ENCODE measurements at regions not wholly inside any gene's neighbourhood (a gene's known extent, or its start where the extent isn't known, plus 50 kb on each side); places are given as distances from the start of the nearest gene placed in this dataset.

GRCh38 chr18:60663060-60663989 is 290.8 kb upstream of the MC4R start:
- Mint-ChIP-seq H3K4me1 (no peaks in the 10 kb centered on the region), H3K27me3 (ENCODE audit: low read depth) (no peaks in the 10 kb centered on the region), H3K27ac (no peak overlapping the region)

GRCh38 chr18:60664736-60665135 is 292.2 kb upstream of the MC4R start:
- Mint-ChIP-seq H3K4me3 (no peak overlapping the region), H3K36me3 (ENCODE audit: low read depth) (no peaks in the 10 kb centered on the region), H3K27me3 (ENCODE audit: low read depth) (no peaks in the 10 kb centered on the region), H3K27ac (no peak overlapping the region), H3K4me1 (no peaks in the 10 kb centered on the region), H3K9me3 (no peaks in the 10 kb centered on the region)
- TF ChIP-seq CTCF (IDR thresholded peaks at IDR 0.05; ENCODE audit: unreplicated experiment in 3 of 3), result no peak

More at GRCh38 chr18:60663060-60663989, 290.8 kb upstream of the MC4R start:
- TF ChIP-seq CTCF (IDR thresholded peaks at IDR 0.05; ENCODE audit: unreplicated experiment in 3 of 3), result no peak
- no peaks in the 10 kb centered on the region for H3K9me3 Mint-ChIP-seq
- no peak overlapping the region for H3K4me3 Mint-ChIP-seq
- no peaks in the 10 kb centered on the region for H3K36me3 Mint-ChIP-seq (ENCODE audit: low read depth)

- Mint-ChIP-seq H3K27me3 (ENCODE audit: low read depth) (no peaks in the 10 kb centered on the region), H3K9me3 (no peaks in the 10 kb centered on the region), H3K4me1 (no peaks in the 10 kb centered on the region), H3K27ac (no peak overlapping the region), H3K36me3 (ENCODE audit: low read depth) (no peaks in the 10 kb centered on the region), H3K4me3 (no peak overlapping the region)
- TF ChIP-seq CTCF (IDR thresholded peaks at IDR 0.05; ENCODE audit: unreplicated experiment in 3 of 3), result no peak
Measured at GRCh38 chr18:60667016-60667415, 294.4 kb upstream of the MC4R start.

- H3K27ac Mint-ChIP-seq, result no peak overlapping the region
- H3K4me3 Mint-ChIP-seq, result no peak overlapping the region
- H3K4me1 Mint-ChIP-seq, result no peaks in the 10 kb centered on the region
- no peaks in the 10 kb centered on the region for H3K27me3 Mint-ChIP-seq (ENCODE audit: low read depth)
- H3K36me3 Mint-ChIP-seq (ENCODE audit: low read depth), result no peaks in the 10 kb centered on the region
- TF ChIP-seq CTCF (IDR thresholded peaks at IDR 0.05; ENCODE audit: unreplicated experiment in 3 of 3), result no peak
- H3K9me3 Mint-ChIP-seq, result no peaks in the 10 kb centered on the region
Measured at GRCh38 chr18:60668583-60668982, 296.0 kb upstream of the MC4R start.

- no peak overlapping the region for H3K4me3 Mint-ChIP-seq
Measured at GRCh38 chr18:60669938-60670337, 297.4 kb upstream of the MC4R start.

More at GRCh38 chr18:60669938-60670337, 297.4 kb upstream of the MC4R start:
- Mint-ChIP-seq H3K36me3 (ENCODE audit: low read depth) (no peaks in the 10 kb centered on the region), H3K9me3 (no peaks in the 10 kb centered on the region), H3K27ac (no peak overlapping the region), H3K4me1 (no peaks in the 10 kb centered on the region), H3K27me3 (ENCODE audit: low read depth) (no peaks in the 10 kb centered on the region)
- TF ChIP-seq CTCF (IDR thresholded peaks at IDR 0.05; ENCODE audit: unreplicated experiment in 3 of 3), result no peak

All from nephron (organoid).